MCF 10A (cell line): ENCODE measurements at regions not wholly inside any gene's neighbourhood (a gene's known extent, or its start where the extent isn't known, plus 50 kb on each side); places are given as distances from the start of the nearest gene placed in this dataset.

Experiments
- BruUV-seq: library from RNA; stranded (reverse); fragments of 400-500 nt; replicated peaks from 2 replicates; lab custom pipeline; 2021; lab: Mats Ljungman, UMichigan
- CTCF ChIA-PET: fragments of 300-600 bp; sonication (Branson Sonifier 250); formaldehyde crosslinking; extraction: SDS; loops from one replicate; lab custom pipeline; 2021; ENCODE audit warnings: antibody characterized with exemption, inconsistent platforms; lab: Yijun Ruan, JAX
- POLR2A ChIA-PET: fragments of 300-600, 350-650 bp; sonication (Branson Sonifier 250); formaldehyde crosslinking; extraction: SDS; loops from one replicate; lab custom pipeline; 2020; ENCODE audit warnings: antibody characterized with exemption, inconsistent platforms; lab: Yijun Ruan, JAX
- DNase-seq: peaks from one replicate; pipeline ENCODE4 v3.0.0-alpha.2; 2018; ENCODE audit not compliant: unreplicated experiment
- H3K27ac Mint-ChIP-seq: one replicate; pipeline ENCODE4 v1.8.0; 2022; ENCODE audit warnings: mild to moderate bottlenecking, low read depth, mixed read lengths; ENCODE audit not compliant: unreplicated experiment
- H3K27me3 Mint-ChIP-seq: one replicate; pipeline ENCODE4 v1.8.0; 2022; ENCODE audit warnings: mixed read lengths; ENCODE audit not compliant: insufficient read depth, unreplicated experiment
- H3K36me3 Mint-ChIP-seq: one replicate; pipeline ENCODE4 v1.8.0; 2022; ENCODE audit warnings: mild to moderate bottlenecking, moderate library complexity, mixed read lengths; ENCODE audit not compliant: insufficient read depth, unreplicated experiment
- H3K4me1 Mint-ChIP-seq: one replicate; pipeline ENCODE4 v1.8.0; 2022; ENCODE audit warnings: mixed read lengths; ENCODE audit not compliant: insufficient read depth, unreplicated experiment
- H3K4me3 Mint-ChIP-seq: one replicate; pipeline ENCODE4 v1.8.0; 2022; ENCODE audit warnings: mild to moderate bottlenecking, moderate library complexity, mixed read lengths; ENCODE audit not compliant: unreplicated experiment
- H3K9me3 Mint-ChIP-seq: one replicate; pipeline ENCODE4 v1.8.0; 2022; ENCODE audit warnings: mixed read lengths; ENCODE audit not compliant: unreplicated experiment
- intact Hi-C: fragments of 100-400 bp; cut with micrococcal nuclease; formaldehyde crosslinking; loops from 2 replicates; pipeline ENCODE4 v1.14.1; 2022
- TF ChIP-seq, protein P1 (sequence below): fragments of 200-600 bp; IDR thresholded peaks from one replicate; pipeline ENCODE4 v1.8.0; 2022; ENCODE audit warnings: antibody characterized with exemption, mild to moderate bottlenecking; ENCODE audit not compliant: unreplicated experiment

DNA sequence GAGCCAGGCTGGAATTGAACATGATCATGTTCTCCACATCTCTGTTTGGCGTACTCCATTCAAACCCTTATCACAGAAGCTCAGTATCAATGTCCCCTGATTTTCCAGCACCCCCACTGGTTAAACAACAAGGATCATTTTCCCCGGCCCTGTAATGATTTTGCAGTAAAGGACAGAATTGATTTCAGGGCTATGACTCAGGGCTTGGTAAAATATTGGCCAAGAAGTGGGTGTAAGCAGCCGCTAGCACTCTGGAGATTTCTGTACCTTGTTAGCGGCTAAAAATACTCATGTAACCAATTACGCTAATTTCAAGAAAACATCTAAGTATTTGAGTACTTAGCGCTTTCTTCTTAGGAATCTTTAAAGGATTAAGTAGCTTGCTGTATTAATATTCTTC, 69.5 kb upstream of the FNDC3A start:
- POLR2A ChIA-PET: no interaction called here
- BruUV-seq: no TSS peak
- Mint-ChIP-seq H3K4me3 (no peak overlapping the region), H3K27ac (no peak overlapping the region), H3K9me3 (peaks cover 15% of the 10 kb centered on the region), H3K4me1 (peaks cover 10% of the 10 kb centered on the region), H3K36me3 (no peaks in the 10 kb centered on the region), H3K27me3 (no peaks in the 10 kb centered on the region)
- CTCF ChIA-PET: no interaction called here
- no peak for DNase-seq
- intact Hi-C loops: loop anchor here (10.0 kb wide), 1 partner anchor 91 kb away; no protein-coding TSS in a partner anchor
- TF ChIP-seq, protein P1, sequence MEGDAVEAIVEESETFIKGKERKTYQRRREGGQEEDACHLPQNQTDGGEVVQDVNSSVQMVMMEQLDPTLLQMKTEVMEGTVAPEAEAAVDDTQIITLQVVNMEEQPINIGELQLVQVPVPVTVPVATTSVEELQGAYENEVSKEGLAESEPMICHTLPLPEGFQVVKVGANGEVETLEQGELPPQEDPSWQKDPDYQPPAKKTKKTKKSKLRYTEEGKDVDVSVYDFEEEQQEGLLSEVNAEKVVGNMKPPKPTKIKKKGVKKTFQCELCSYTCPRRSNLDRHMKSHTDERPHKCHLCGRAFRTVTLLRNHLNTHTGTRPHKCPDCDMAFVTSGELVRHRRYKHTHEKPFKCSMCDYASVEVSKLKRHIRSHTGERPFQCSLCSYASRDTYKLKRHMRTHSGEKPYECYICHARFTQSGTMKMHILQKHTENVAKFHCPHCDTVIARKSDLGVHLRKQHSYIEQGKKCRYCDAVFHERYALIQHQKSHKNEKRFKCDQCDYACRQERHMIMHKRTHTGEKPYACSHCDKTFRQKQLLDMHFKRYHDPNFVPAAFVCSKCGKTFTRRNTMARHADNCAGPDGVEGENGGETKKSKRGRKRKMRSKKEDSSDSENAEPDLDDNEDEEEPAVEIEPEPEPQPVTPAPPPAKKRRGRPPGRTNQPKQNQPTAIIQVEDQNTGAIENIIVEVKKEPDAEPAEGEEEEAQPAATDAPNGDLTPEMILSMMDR: no peak

- no TSS peak for BruUV-seq
- ChIA-PET CTCF (interaction anchor here (0.6 to 0.9 kb wide), 3 partner anchors 16 to 21 kb away, joined by 3 read pairs; no protein-coding TSS in a partner anchor), POLR2A (interaction anchor here (0.6 to 1.7 kb wide), 6 partner anchors 9 to 157 kb away, joined by 3 to 10 read pairs (median 4); partner anchors contain the start of gene FNDC3A)
- Mint-ChIP-seq H3K4me3 (no peak overlapping the region), H3K4me1 (peaks cover 10% of the 10 kb centered on the region), H3K27me3 (no peaks in the 10 kb centered on the region), H3K36me3 (no peaks in the 10 kb centered on the region), H3K9me3 (peaks cover 7% of the 10 kb centered on the region), H3K27ac (no peak overlapping the region)
- DNase-seq: peak; percentile 75
- TF ChIP-seq, protein P1: no peak
- intact Hi-C loops: loop anchor here (10.0 kb wide), 1 partner anchor 94 kb away; no protein-coding TSS in a partner anchor
Measured at GRCh38 chr13:48908381-48909055, 67.2 kb upstream of the FNDC3A start.

DNA sequence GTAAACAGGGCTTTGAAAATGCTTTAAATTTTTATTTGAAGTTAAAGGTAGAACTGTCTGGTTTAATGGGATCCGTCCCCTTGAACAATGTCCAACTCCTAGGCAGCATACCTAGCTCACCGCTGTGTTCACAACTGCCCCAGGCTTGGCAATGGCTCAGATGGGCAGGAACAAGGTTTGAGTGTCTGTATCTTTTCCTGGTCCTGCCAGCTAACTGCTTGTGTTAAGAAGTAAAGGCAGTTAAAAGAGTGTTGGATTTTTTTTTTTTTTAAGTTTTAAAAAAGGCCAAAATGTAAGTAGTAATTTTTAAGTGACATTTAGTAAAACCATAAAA, 66.7 kb upstream of the FNDC3A start:
- DNase-seq: no peak
- Mint-ChIP-seq H3K9me3 (peaks cover 7% of the 10 kb centered on the region), H3K4me1 (peaks cover 10% of the 10 kb centered on the region)

GRCh38 chr13:48910686-48911085, 65.0 kb upstream of the FNDC3A start:
- CTCF ChIA-PET: interaction anchor here (0.6 to 1.1 kb wide), 2 partner anchors 57 to 65 kb away, joined by 3 read pairs; partner anchors contain the start of gene FNDC3A
- POLR2A ChIA-PET: interaction anchor here (0.9 kb wide), 1 partner anchor 19 kb away, joined by 4 read pairs; no protein-coding TSS in a partner anchor

More for the DNA sequence above, 66.7 kb upstream of the FNDC3A start:
- Mint-ChIP-seq H3K4me3 (no peak overlapping the region), H3K36me3 (no peaks in the 10 kb centered on the region), H3K27me3 (no peaks in the 10 kb centered on the region), H3K27ac (no peak overlapping the region)
- BruUV-seq: no TSS peak
- TF ChIP-seq, protein P1: no peak
- ChIA-PET POLR2A (interaction anchor here (0.6 to 1.7 kb wide), 6 partner anchors 9 to 156 kb away, joined by 3 to 10 read pairs (median 4); partner anchors contain the start of gene FNDC3A), CTCF (interaction anchor here (0.6 to 0.8 kb wide), 2 partner anchors 16 to 750 kb away, joined by 3 read pairs; no protein-coding TSS in a partner anchor)
- intact Hi-C loops: loop anchor here (10.0 kb wide), 1 partner anchor 94 kb away; no protein-coding TSS in a partner anchor

More at GRCh38 chr13:48910686-48911085, 65.0 kb upstream of the FNDC3A start:
- no TSS peak for BruUV-seq
- TF ChIP-seq, protein P1: no peak
- Mint-ChIP-seq H3K4me1 (peaks cover 10% of the 10 kb centered on the region), H3K27me3 (no peaks in the 10 kb centered on the region), H3K27ac (no peak overlapping the region), H3K4me3 (no peak overlapping the region), H3K9me3 (peaks cover 11% of the 10 kb centered on the region), H3K36me3 (no peaks in the 10 kb centered on the region)
- intact Hi-C loops: no loop called here
- DNase-seq: no peak
